GM20000 (cell line): ENCODE measurements at regions not wholly inside any gene's neighbourhood (a gene's known extent, or its start where the extent isn't known, plus 50 kb on each side); places are given as distances from the start of the nearest gene placed in this dataset.
"Not testable (repeated sequence)": the region's sequence is repeated elsewhere in the genome, so short reads cannot be mapped to it uniquely, and the experiment has no call there.

ENCODE experiments used
- DNase-seq: peaks from one replicate; pipeline ENCODE4 v3.0.0; 2012; ENCODE audit warnings: low spot score
- TF ChIP-seq, protein P1 (sequence below): IDR thresholded peaks from 2 replicates; pipeline ENCODE4 v1.5.1; 2012; ENCODE audit warnings: mild to moderate bottlenecking, control low read depth; ENCODE audit errors: extremely low read depth, missing control alignments

DNA sequence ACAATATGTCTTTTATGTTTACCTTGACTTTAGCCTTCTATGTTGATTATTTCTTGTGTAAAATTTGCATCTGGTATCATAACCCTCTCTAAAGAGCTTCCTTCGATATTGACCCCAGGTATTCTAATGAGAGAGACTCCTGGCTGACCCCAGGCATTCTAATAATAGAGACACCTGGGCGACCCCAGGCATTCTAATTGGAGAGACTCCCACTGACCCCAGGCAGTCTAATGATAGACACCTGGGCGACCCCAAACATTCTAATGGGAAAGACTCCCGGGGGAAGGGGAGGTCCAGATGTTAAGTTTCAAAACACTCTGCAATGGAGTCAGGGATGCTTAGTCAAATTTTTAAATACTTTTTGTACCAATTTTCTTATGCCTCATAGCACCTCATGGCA lies 726.4 kb downstream of the COL12A1 start:
- no peak for DNase-seq
- TF ChIP-seq, protein P1, sequence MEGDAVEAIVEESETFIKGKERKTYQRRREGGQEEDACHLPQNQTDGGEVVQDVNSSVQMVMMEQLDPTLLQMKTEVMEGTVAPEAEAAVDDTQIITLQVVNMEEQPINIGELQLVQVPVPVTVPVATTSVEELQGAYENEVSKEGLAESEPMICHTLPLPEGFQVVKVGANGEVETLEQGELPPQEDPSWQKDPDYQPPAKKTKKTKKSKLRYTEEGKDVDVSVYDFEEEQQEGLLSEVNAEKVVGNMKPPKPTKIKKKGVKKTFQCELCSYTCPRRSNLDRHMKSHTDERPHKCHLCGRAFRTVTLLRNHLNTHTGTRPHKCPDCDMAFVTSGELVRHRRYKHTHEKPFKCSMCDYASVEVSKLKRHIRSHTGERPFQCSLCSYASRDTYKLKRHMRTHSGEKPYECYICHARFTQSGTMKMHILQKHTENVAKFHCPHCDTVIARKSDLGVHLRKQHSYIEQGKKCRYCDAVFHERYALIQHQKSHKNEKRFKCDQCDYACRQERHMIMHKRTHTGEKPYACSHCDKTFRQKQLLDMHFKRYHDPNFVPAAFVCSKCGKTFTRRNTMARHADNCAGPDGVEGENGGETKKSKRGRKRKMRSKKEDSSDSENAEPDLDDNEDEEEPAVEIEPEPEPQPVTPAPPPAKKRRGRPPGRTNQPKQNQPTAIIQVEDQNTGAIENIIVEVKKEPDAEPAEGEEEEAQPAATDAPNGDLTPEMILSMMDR: no peak

GRCh38 chr6:74474046-74474445 lies 731.8 kb downstream of the COL12A1 start:
- not testable (repeated sequence) for DNase-seq

GRCh38 chr6:74468552-74468951 lies 737.3 kb downstream of the COL12A1 start:
- DNase-seq: not testable (repeated sequence)

DNA sequence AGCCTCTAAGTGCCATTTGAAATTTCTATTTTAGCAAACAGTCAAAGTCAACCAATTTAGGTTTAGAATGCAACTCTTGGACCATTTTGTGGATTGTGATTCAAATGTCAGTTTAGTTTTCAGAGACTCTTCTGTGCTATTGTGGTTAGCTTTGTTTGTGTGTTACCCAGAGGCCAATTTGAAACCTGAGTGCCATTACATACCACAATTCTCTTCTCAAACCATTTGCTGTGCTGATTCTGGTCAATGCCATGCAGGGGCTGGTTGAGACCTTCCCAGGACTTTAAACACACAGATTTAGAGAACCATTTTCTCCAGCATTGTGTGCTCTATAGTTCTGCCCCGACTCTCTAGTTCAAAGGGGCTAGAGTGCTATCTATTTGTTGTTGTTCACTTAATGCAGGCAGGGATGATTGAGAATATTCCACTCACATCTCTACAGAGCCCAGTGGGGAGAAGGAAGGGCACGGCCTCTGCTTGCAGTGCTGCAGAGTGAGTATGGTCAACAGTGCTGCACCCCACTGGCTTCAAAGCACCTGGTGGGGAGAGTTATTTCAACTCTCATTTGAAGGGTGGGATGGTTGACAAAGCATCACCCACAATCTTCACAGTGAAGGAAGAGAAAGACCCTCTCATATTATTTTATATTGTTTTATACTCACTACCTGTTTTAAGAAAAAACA lies 738.2 kb downstream of the COL12A1 start:
- TF ChIP-seq, protein P1: no peak
- no peak for DNase-seq

DNA sequence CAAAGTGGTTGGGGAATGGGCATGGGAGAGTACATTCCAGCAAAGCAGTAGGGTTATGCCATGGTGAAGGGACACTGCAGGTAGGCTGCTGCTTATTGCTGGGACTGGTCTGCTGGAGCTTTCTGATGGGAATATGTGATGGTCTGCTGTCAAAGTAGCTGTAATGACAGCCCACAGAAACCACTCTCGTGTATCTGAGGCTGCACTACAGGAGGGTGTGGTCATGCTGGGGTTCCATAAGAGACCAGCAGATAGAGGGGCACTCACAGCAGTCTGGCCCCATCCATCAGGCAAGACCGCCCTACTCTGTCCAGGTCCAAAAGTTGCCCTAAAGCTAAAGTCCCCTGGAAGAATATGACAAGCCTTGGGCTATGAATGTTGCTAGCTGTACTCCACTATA lies 739.3 kb downstream of the COL12A1 start:
- TF ChIP-seq, protein P1: no peak
- DNase-seq: no peak

DNA sequence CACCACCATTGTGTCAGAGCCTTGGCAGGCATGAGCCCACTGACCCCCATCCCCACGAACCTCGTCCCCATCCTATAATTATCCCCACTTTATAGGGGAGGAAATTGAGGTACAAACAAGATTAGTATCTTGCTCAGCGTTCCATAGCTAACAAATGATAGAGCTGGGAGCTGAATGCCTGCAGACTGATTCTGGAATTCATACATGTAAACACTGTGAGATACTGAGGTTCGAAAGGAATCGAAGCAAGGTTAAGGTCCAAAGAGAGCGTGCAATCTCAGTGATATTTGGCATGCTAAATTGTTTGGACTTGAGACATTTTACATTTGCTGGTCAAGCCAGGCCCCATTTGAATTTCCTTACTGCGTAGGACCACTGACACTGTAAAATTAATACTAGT lies 746.6 kb downstream of the COL12A1 start:
- TF ChIP-seq, protein P1: no peak

DNA sequence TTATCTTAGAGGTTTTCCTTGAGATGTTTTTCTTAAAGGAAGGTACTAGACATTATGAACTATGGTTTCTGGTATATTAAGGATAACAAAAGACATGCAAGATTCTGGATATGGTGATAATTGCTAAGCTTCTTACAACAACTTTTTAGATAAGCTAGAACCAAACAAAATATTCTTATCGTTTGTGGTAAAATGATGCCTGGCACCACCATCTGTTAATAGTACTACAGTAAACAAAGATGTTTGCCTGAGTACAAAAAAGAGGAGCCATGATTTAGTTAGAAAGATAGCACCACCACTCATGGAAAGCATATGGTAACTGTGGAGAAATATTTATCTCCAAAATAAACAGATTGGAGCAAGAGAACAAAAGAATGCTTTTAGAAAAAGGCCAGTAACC lies 747.3 kb downstream of the COL12A1 start:
- DNase-seq: no peak

More for the DNA sequence above, 746.6 kb downstream of the COL12A1 start:
- no peak for DNase-seq

DNA sequence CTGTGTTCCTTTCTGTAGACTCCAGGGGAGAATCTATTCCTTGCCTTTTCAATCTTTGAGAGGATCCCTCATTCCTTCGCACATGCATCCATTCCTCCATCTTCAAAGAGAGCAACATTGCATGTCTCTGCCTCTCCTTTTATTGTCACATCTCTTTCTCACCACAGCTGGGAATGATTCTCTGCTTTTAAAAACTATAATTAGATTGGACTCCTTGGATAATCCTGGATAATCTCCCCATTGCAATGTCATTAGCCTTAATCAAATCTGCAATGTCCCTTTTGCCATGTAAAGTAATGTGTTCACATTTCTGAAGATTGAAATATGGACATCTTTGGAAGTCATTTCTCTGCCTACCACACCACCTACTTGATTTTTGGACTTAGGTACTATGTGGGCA lies 750.1 kb downstream of the COL12A1 start:
- DNase-seq: no peak
- TF ChIP-seq, protein P1: no peak

More for the DNA sequence above, 747.3 kb downstream of the COL12A1 start:
- TF ChIP-seq, protein P1: no peak

GRCh38 chr6:74451953-74452352 lies 753.9 kb downstream of the COL12A1 start:
- no peak for DNase-seq
- TF ChIP-seq, protein P1: no peak
